ENCODE measurements at regions not wholly inside any gene's neighbourhood (a gene's known extent, or its start where the extent isn't known, plus 50 kb on each side); places are given as distances from the start of the nearest gene placed in this dataset.

- TF ChIP-seq, protein P1, sequence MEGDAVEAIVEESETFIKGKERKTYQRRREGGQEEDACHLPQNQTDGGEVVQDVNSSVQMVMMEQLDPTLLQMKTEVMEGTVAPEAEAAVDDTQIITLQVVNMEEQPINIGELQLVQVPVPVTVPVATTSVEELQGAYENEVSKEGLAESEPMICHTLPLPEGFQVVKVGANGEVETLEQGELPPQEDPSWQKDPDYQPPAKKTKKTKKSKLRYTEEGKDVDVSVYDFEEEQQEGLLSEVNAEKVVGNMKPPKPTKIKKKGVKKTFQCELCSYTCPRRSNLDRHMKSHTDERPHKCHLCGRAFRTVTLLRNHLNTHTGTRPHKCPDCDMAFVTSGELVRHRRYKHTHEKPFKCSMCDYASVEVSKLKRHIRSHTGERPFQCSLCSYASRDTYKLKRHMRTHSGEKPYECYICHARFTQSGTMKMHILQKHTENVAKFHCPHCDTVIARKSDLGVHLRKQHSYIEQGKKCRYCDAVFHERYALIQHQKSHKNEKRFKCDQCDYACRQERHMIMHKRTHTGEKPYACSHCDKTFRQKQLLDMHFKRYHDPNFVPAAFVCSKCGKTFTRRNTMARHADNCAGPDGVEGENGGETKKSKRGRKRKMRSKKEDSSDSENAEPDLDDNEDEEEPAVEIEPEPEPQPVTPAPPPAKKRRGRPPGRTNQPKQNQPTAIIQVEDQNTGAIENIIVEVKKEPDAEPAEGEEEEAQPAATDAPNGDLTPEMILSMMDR (IDR thresholded peaks at IDR 0.05): no peak
- TF ChIP-seq POLR2A (IDR thresholded peaks at IDR 0.05): no peak
Observed at GRCh38 chr5:1939256-1939655, 56.5 kb upstream of the IRX4 start.

All from lower leg skin (tissue), 3 donors.